H1 (cell line): ENCODE measurements at regions not wholly inside any gene's neighbourhood (a gene's known extent, or its start where the extent isn't known, plus 50 kb on each side); places are given as distances from the start of the nearest gene placed in this dataset.

Experiments
- CTCF ChIA-PET: fragments of 300-600 bp; sonication (Branson Sonifier 250); formaldehyde crosslinking; loops from one replicate; lab custom pipeline; 2021; ENCODE audit not compliant: partially characterized antibody; lab: Charles Lee
- POLR2A ChIA-PET: fragments of 300-600 bp; sonication (Branson Sonifier 250); formaldehyde crosslinking; loops from one replicate; lab custom pipeline; 2021; ENCODE audit warnings: inconsistent platforms; ENCODE audit not compliant: partially characterized antibody; lab: Charles Lee
- DNase-seq, 2 experiments: peaks; one replicate each; pipeline versions ENCODE4 v3.0.0 to v3.0.0-alpha.2; 2010 to 2022; ENCODE audit warnings: low spot score in 2 of 2, low read depth in 1 of 2, mixed read lengths in 1 of 2
- FAIRE-seq: peaks from 2 replicates; lab custom pipeline; 2011; peaks lifted over from hg19 to GRCh38; lab: Jason Lieb, UNC
- H2AFZ ChIP-seq: 2 replicates; pipeline ENCODE4 v1.8.1; 2012; ENCODE audit warnings: low read length, inconsistent platforms
- H2AK5ac ChIP-seq: 2 replicates; pipeline ENCODE4 v1.6.1; 2013; ENCODE audit warnings: low read depth, low read length
- H2BK120ac ChIP-seq: replicated peaks from 2 replicates; pipeline ENCODE3; 2013; ENCODE audit warnings: low read depth, low read length, inconsistent platforms
- H2BK12ac ChIP-seq: 2 replicates; pipeline ENCODE4 v1.6.1; 2013; ENCODE audit warnings: low read depth, low read length
- H2BK15ac ChIP-seq: 2 replicates; pipeline ENCODE4 v1.6.1; 2013; ENCODE audit warnings: low read length
- H2BK20ac ChIP-seq: 2 replicates; pipeline ENCODE4 v1.6.1; 2013; ENCODE audit warnings: low read length
- H2BK5ac ChIP-seq: 2 replicates; pipeline ENCODE4 v1.6.1; 2013; ENCODE audit warnings: low read depth, low read length
- H3K14ac ChIP-seq: 2 replicates; pipeline ENCODE4 v1.6.1; 2013; ENCODE audit warnings: inconsistent platforms; ENCODE audit not compliant: insufficient read length
- H3K18ac ChIP-seq: 2 replicates; pipeline ENCODE4 v1.6.1; 2013; ENCODE audit warnings: low read length; ENCODE audit errors: extremely low read depth
- H3K23ac ChIP-seq: 2 replicates; pipeline ENCODE4 v1.6.1; 2013; ENCODE audit warnings: inconsistent platforms; ENCODE audit not compliant: insufficient read length
- H3K23me2 ChIP-seq: 2 replicates; pipeline ENCODE4 v1.6.1; 2013; ENCODE audit warnings: low read depth, low read length
- H3K27ac ChIP-seq: 2 replicates; pipeline ENCODE4 v1.6.1; 2011; ENCODE audit warnings: low read depth, low read length, inconsistent platforms
- H3K27me3 ChIP-seq, 4 experiments: replicated peaks in 1 of 4; 1 replicate in 1 of 4; 2 replicates in 3 of 4; pipeline versions ENCODE4 v1.6.1 to v1.8.1; 2011 to 2013; ENCODE audit warnings: low read length in 3 of 4, mild to moderate bottlenecking in 3 of 4, inconsistent platforms in 2 of 4, mixed read lengths in 2 of 4, moderate library complexity in 1 of 4; ENCODE audit not compliant: control insufficient read depth in 3 of 4, insufficient read depth in 3 of 4; ENCODE audit errors: extremely low read depth in 1 of 4
- H3K36me3 ChIP-seq, 4 experiments: 2 replicates each; pipeline versions ENCODE4 v1.6.1 to v1.8.1; 2011 to 2013; ENCODE audit warnings: mild to moderate bottlenecking in 4 of 4, low read length in 3 of 4, moderate library complexity in 2 of 4, control low read depth in 1 of 4, inconsistent platforms in 1 of 4; ENCODE audit not compliant: insufficient read depth in 4 of 4, control insufficient read depth in 2 of 4
- H3K4ac ChIP-seq: replicated peaks from 2 replicates; pipeline ENCODE3; 2013; ENCODE audit warnings: low read length, low read depth, mixed read lengths, inconsistent platforms; ENCODE audit not compliant: insufficient read length
- H3K4me1 ChIP-seq, 4 experiments: replicated peaks in 1 of 4; 1 replicate in 1 of 4; 2 replicates in 3 of 4; pipeline versions ENCODE4 v1.6.1 to v1.8.1; 2011 to 2013; ENCODE audit warnings: low read length in 3 of 4, inconsistent platforms in 2 of 4, mixed read lengths in 1 of 4; ENCODE audit not compliant: insufficient read depth in 4 of 4, control insufficient read depth in 3 of 4
- H3K4me2 ChIP-seq, 2 experiments: 2 replicates each; pipeline versions ENCODE4 v1.6.1 to v1.8.1; 2011 to 2013; ENCODE audit warnings: low read depth in 2 of 2, low read length in 2 of 2, control low read depth in 1 of 2, inconsistent platforms in 1 of 2, mild to moderate bottlenecking in 1 of 2; ENCODE audit not compliant: insufficient read depth in 1 of 2
- H3K4me3 ChIP-seq, 4 experiments: fragments of 200-600, 300-600 bp in 1 of 4; sonication (generic), shearing (Covaris generic), sonication (Bioruptor Twin) in 1 of 4; 2 replicates each; pipeline versions ENCODE4 v1.5.1 to v1.8.1; 2011 to 2016; ENCODE audit warnings: low read length in 4 of 4, low read depth in 3 of 4, control low read depth in 2 of 4, inconsistent platforms in 2 of 4, mild to moderate bottlenecking in 2 of 4, mixed read lengths in 1 of 4, moderate library complexity in 1 of 4; ENCODE audit not compliant: insufficient read depth in 2 of 4; ENCODE audit errors: extremely low read depth in 1 of 4
- H3K56ac ChIP-seq: replicated peaks from 2 replicates; pipeline ENCODE3; 2013; ENCODE audit warnings: low read depth, mild to moderate bottlenecking, mixed read lengths, low read length, inconsistent platforms; ENCODE audit not compliant: insufficient read length
- H3K79me1 ChIP-seq: 2 replicates; pipeline ENCODE4 v1.6.1; 2013; ENCODE audit warnings: low read depth, low read length, control low read depth
- H3K79me2 ChIP-seq, 2 experiments: 2 replicates each; pipeline versions ENCODE4 v1.6.1 to v1.8.1; 2012 to 2013; ENCODE audit warnings: low read length in 2 of 2, mild to moderate bottlenecking in 2 of 2, inconsistent platforms in 1 of 2; ENCODE audit not compliant: insufficient read depth in 2 of 2, control insufficient read depth in 1 of 2
- H3K9ac ChIP-seq, 4 experiments: replicated peaks in 1 of 4; 1 replicate in 1 of 4; 2 replicates in 3 of 4; pipeline versions ENCODE4 v1.6.1 to v1.8.1; 2011 to 2013; ENCODE audit warnings: low read depth in 3 of 4, low read length in 3 of 4, control low read depth in 2 of 4, mild to moderate bottlenecking in 2 of 4, moderate library complexity in 2 of 4, inconsistent platforms in 1 of 4; ENCODE audit errors: extremely low read depth in 1 of 4
- H3K9me3 ChIP-seq, 2 experiments: 2 replicates each; pipeline versions ENCODE4 v1.6.1 to v1.8.1; 2012 to 2013; ENCODE audit warnings: mild to moderate bottlenecking in 2 of 2, moderate library complexity in 2 of 2, control low read depth in 1 of 2, inconsistent platforms in 1 of 2, low read depth in 1 of 2, low read length in 1 of 2, mixed read lengths in 1 of 2; ENCODE audit not compliant: insufficient read depth in 2 of 2
- H4K20me1 ChIP-seq, 2 experiments: replicated peaks in 1 of 2; 2 replicates each; pipeline versions ENCODE3 to v1.8.1; 2011 to 2013; ENCODE audit warnings: inconsistent platforms in 2 of 2, low read length in 2 of 2, mild to moderate bottlenecking in 1 of 2; ENCODE audit not compliant: insufficient read depth in 2 of 2, control insufficient read depth in 1 of 2
- H4K5ac ChIP-seq: 2 replicates; pipeline ENCODE4 v1.6.1; 2013; ENCODE audit warnings: low read length, low read depth, mixed read lengths, inconsistent platforms; ENCODE audit not compliant: insufficient read length
- H4K8ac ChIP-seq: 2 replicates; pipeline ENCODE4 v1.8.0; 2013; ENCODE audit warnings: mild to moderate bottlenecking, moderate library complexity, low read length, inconsistent platforms; ENCODE audit not compliant: insufficient read depth; ENCODE audit errors: extremely low read depth
- H4K91ac ChIP-seq: replicated peaks from 2 replicates; pipeline ENCODE3; 2013; ENCODE audit warnings: low read length, mixed read lengths, inconsistent platforms; ENCODE audit not compliant: insufficient read length
- E2F6 ChIP-seq: IDR thresholded peaks from 2 replicates; pipeline ENCODE4 v1.6.1; 2012; ENCODE audit warnings: inconsistent platforms
- EGR1 ChIP-seq: IDR thresholded peaks from 2 replicates; pipeline ENCODE4 v1.6.1; 2011; ENCODE audit warnings: low read depth, low read length, borderline replicate concordance
- GABPA ChIP-seq: IDR thresholded peaks from 2 replicates; pipeline ENCODE4 v1.6.1; 2011; ENCODE audit warnings: mild to moderate bottlenecking, low read length, moderate library complexity, borderline replicate concordance; ENCODE audit not compliant: insufficient read depth
- GTF2F1 ChIP-seq: IDR thresholded peaks from 2 replicates; pipeline ENCODE4 v1.6.1; 2012; ENCODE audit warnings: low read depth, low read length, improper control_type of control experiment, borderline replicate concordance
- HDAC2 ChIP-seq, 2 experiments: fragments of 300-600 bp in 1 of 2; sonication (generic) in 1 of 2; IDR thresholded peaks; 2 replicates each; pipeline ENCODE4 v1.6.1; 2011 to 2012; ENCODE audit warnings: low read depth in 2 of 2, low read length in 2 of 2, mild to moderate bottlenecking in 2 of 2, moderate library complexity in 2 of 2, borderline replicate concordance in 1 of 2, inconsistent platforms in 1 of 2
- NANOG ChIP-seq: IDR thresholded peaks from 2 replicates; pipeline ENCODE4 v1.6.1; 2011; ENCODE audit warnings: low read length, low read depth, mild to moderate bottlenecking, inconsistent platforms; ENCODE audit not compliant: insufficient read depth, poor library complexity, severe bottlenecking
- POLR2A ChIP-seq, 2 experiments: IDR thresholded peaks; 1 replicate in 1 of 2; 2 replicates in 1 of 2; pipeline ENCODE4 v1.6.1; 2011; ENCODE audit warnings: low read depth in 2 of 2, low read length in 2 of 2, mild to moderate bottlenecking in 2 of 2; ENCODE audit errors: control extremely low read depth in 1 of 2
- POLR2AphosphoS5 ChIP-seq: IDR thresholded peaks from 2 replicates; pipeline ENCODE4 v1.6.1; 2011; ENCODE audit warnings: low read depth, low read length
- RAD21 ChIP-seq, 2 experiments: IDR thresholded peaks in 1 of 2; conservative IDR thresholded peaks in 1 of 2; 2 replicates each; pipeline ENCODE4 v1.6.1; 2011; ENCODE audit warnings: low read depth in 2 of 2, low read length in 2 of 2, improper control_type of control experiment in 1 of 2, inconsistent platforms in 1 of 2, mild to moderate bottlenecking in 1 of 2, moderate library complexity in 1 of 2
- RNF2 ChIP-seq: fragments of 200-900, 300-1000 bp; sonication (generic); IDR thresholded peaks from 2 replicates; pipeline ENCODE4 v1.7.1; 2016; ENCODE audit warnings: borderline replicate concordance, low read depth, mild to moderate bottlenecking, antibody characterized with exemption, low read length; ENCODE audit not compliant: poor library complexity, severe bottlenecking; ENCODE audit errors: missing control alignments
- SP2 ChIP-seq: IDR thresholded peaks from 2 replicates; pipeline ENCODE4 v1.6.1; 2012; ENCODE audit warnings: mild to moderate bottlenecking, low read length, inconsistent platforms
- YY1 ChIP-seq: IDR thresholded peaks from 2 replicates; pipeline ENCODE4 v1.6.1; 2011; ENCODE audit warnings: low read depth, mild to moderate bottlenecking, low read length
- WGBS, 2 experiments: shearing (Covaris generic) in 1 of 2; methylation state at CpG; one replicate each; pipeline versions ENCODE4 v1.1.6 to v1.1.7; 2013 to 2015; ENCODE audit warnings: low lambda C conversion rate in 2 of 2, mixed read lengths in 2 of 2, inconsistent platforms in 1 of 2, low coverage in 1 of 2, missing lambda C conversion rate in 1 of 2; ENCODE audit not compliant: insufficient replicate concordance in 2 of 2, insufficient coverage in 1 of 2, insufficient read length in 1 of 2; ENCODE audit errors: extremely low coverage in 1 of 2, missing lambda C conversion rate in 1 of 2; 5-methylcytosine and 5-hydroxymethylcytosine counted together

GRCh38 chr13:40194224-40194806 is 472.1 kb downstream of the FOXO1 start:
- TF ChIP-seq POLR2AphosphoS5 (no peak), SP2 (no peak), NANOG (no peak), E2F6 (no peak), POLR2A (IDR thresholded peaks at IDR 0.05; ENCODE audit: control extremely low read depth in 1 of 2, low read depth in 2 of 2, low read length in 2 of 2) (no peak), EGR1 (no peak), RNF2 (no peak), GABPA (no peak), RAD21 (IDR thresholded peaks at IDR 0.05 in 1 of 2, conservative IDR thresholded peaks at IDR 0.05 in 1 of 2; ENCODE audit: low read depth in 2 of 2, low read length in 2 of 2) (no peak), HDAC2 (IDR thresholded peaks at IDR 0.05; ENCODE audit: borderline replicate concordance in 1 of 2, low read depth in 2 of 2, low read length in 2 of 2) (no peak), GTF2F1 (no peak), YY1 (no peak)
- Histone ChIP-seq H2AK5ac (no peak overlapping the region), H3K23me2 (peaks cover 4% of the 10 kb centered on the region; the same call in 1 of the 2 replicates), H4K5ac (no peak overlapping the region), H4K8ac (no peak overlapping the region), H3K27me3 (no peaks in the 10 kb centered on the region), H4K20me1 (peaks cover 0 to 2% of the 10 kb centered on the region in 2 experiments), H3K4me1 (peaks cover 0 to 4% (median 0%) of the 10 kb centered on the region in 4 experiments; a peak in 2 of 7 replicates), H3K27ac (no peak overlapping the region), H3K4me2 (no peak overlapping the region), H3K14ac (no peak overlapping the region), H2BK12ac (no peak overlapping the region), H3K4ac (no peak overlapping the region), H3K79me1 (no peaks in the 10 kb centered on the region), H2BK120ac (no peak overlapping the region), H2BK20ac (no peak overlapping the region), H3K23ac (no peak overlapping the region), H4K91ac (no peak overlapping the region), H3K56ac (no peak overlapping the region), H3K79me2 (no peaks in the 10 kb centered on the region), H2BK15ac (no peak overlapping the region), H3K18ac (no peak overlapping the region), H3K9me3 (no peaks in the 10 kb centered on the region), H2BK5ac (no peak overlapping the region), H3K4me3 (no peak overlapping the region), H3K36me3 (no peaks in the 10 kb centered on the region), H3K9ac (no peak overlapping the region), H2AFZ (no peak overlapping the region)
- 81% methylated on average over 9 of the region's 9 CpGs; no CpG with 5 or more reads in 1 of the 2 experiments for WGBS, 2 experiments
- ChIA-PET POLR2A (no interaction called here), CTCF (interaction anchor here (1.0 kb wide), 1 partner anchor 48 kb away, joined by 3 read pairs; no protein-coding TSS in a partner anchor)
- DNase-seq, result no peak
- no peak for FAIRE-seq
